ENCODE measurements at regions not wholly inside any gene's neighbourhood (a gene's known extent, or its start where the extent isn't known, plus 50 kb on each side); places are given as distances from the start of the nearest gene placed in this dataset.

- FAIRE-seq (no peak), ATAC-seq (no peak), DNase-seq (ENCODE audit: low spot score) (no peak)
- peaks cover 6% of the 10 kb centered on the region for H3K4me1 ChIP-seq (ENCODE audit: insufficient read depth, low read length)
- TF ChIP-seq HIVEP1 (CRISPR knock-in tag; IDR thresholded peaks at IDR 0.05) (no peak), MAFK (conservative IDR thresholded peaks at IDR 0.05 in 1 of 2, IDR thresholded peaks at IDR 0.05 in 1 of 2; ENCODE audit: low read length in 2 of 2) (no peak), POLR2AphosphoS2 (IDR thresholded peaks at IDR 0.05; ENCODE audit: low read depth, low read length) (no peak), ZNF280B (CRISPR knock-in tag; IDR thresholded peaks at IDR 0.05; ENCODE audit: borderline replicate concordance) (no peak)
- ChIA-PET CTCF (ENCODE audit: low intra/inter-chr PET ratio, low total read pairs) (no interaction called here), POLR2A (no interaction called here)
- BruUV-seq (replicated peaks): no TSS peak
- intact Hi-C loops (cut with micrococcal nuclease; ENCODE audit: unreplicated experiment) (no loop called here), in situ Hi-C loops (cut with HindIII; ENCODE audit: extremely low pct_ligation_motif_present, low pct_unique_long_range_greater_than_20kb) (no loop called here)
- H3K9me3 ChIP-seq (ENCODE audit: low read length): no peaks in the 10 kb centered on the region
- H3K79me2 ChIP-seq (ENCODE audit: insufficient read depth, low read length): no peaks in the 10 kb centered on the region
- no peak overlapping the region for H3K4me2 ChIP-seq (ENCODE audit: low read depth, low read length)
- 1% methylated on average over 2 of the region's 2 CpGs for WGBS (ENCODE audit: low lambda C conversion rate)
- no peaks in the 10 kb centered on the region for H4K20me1 ChIP-seq (ENCODE audit: insufficient read depth, low read length)
- H3K27ac ChIP-seq (ENCODE audit: extremely low read length, insufficient read depth, low read length): no peak overlapping the region
- no peak overlapping the region for H2AFZ ChIP-seq (ENCODE audit: low read length)
- H3K27me3 ChIP-seq (ENCODE audit: control insufficient read depth in 1 of 2, insufficient read depth in 2 of 2, low read length in 2 of 2): no peaks in the 10 kb centered on the region
- no peak overlapping the region for H3K4me3 ChIP-seq (replicated peaks in 1 of 3; ENCODE audit: insufficient read depth in 1 of 3, low read depth in 2 of 3, low read length in 3 of 3)
- no peak overlapping the region for H3K9ac ChIP-seq (ENCODE audit: insufficient read depth, low read depth, low read length)
- H3K36me3 ChIP-seq (replicated peaks in 1 of 2; ENCODE audit: control insufficient read depth in 1 of 2, insufficient read depth in 2 of 2, low read length in 2 of 2): no peaks in the 10 kb centered on the region
Measured at GRCh38 chr2:221204699-221205098, 367.4 kb downstream of the EPHA4 start.

GRCh38 chr2:221205103-221205673 is 366.9 kb downstream of the EPHA4 start:
- POLR2A ChIA-PET: no interaction called here

More at GRCh38 chr2:221205103-221205673, 366.9 kb downstream of the EPHA4 start:
- Histone ChIP-seq H3K9me3 (ENCODE audit: low read length) (no peaks in the 10 kb centered on the region), H2AFZ (ENCODE audit: low read length) (no peak overlapping the region), H3K36me3 (replicated peaks in 1 of 2; ENCODE audit: control insufficient read depth in 1 of 2, insufficient read depth in 2 of 2, low read length in 2 of 2) (no peaks in the 10 kb centered on the region), H3K9ac (ENCODE audit: insufficient read depth, low read depth, low read length) (no peak overlapping the region), H3K4me2 (ENCODE audit: low read depth, low read length) (no peak overlapping the region), H3K4me1 (ENCODE audit: insufficient read depth, low read length) (peaks cover 6% of the 10 kb centered on the region), H3K79me2 (ENCODE audit: insufficient read depth, low read length) (no peaks in the 10 kb centered on the region), H3K27ac (ENCODE audit: extremely low read length, insufficient read depth, low read length) (no peak overlapping the region), H4K20me1 (ENCODE audit: insufficient read depth, low read length) (no peaks in the 10 kb centered on the region), H3K27me3 (ENCODE audit: control insufficient read depth in 1 of 2, insufficient read depth in 2 of 2, low read length in 2 of 2) (no peaks in the 10 kb centered on the region), H3K4me3 (replicated peaks in 1 of 3; ENCODE audit: insufficient read depth in 1 of 3, low read depth in 2 of 3, low read length in 3 of 3) (no peak overlapping the region)
- in situ Hi-C loops (cut with HindIII; ENCODE audit: extremely low pct_ligation_motif_present, low pct_unique_long_range_greater_than_20kb): no loop called here
- no TSS peak for BruUV-seq (replicated peaks)
- intact Hi-C loops (cut with micrococcal nuclease; ENCODE audit: unreplicated experiment): no loop called here
- CTCF ChIA-PET (ENCODE audit: low intra/inter-chr PET ratio, low total read pairs): no interaction called here
- TF ChIP-seq ZNF609 (CRISPR knock-in tag; IDR thresholded peaks at IDR 0.05; ENCODE audit: borderline replicate concordance): no peak
- TF ChIP-seq ZEB1 (IDR thresholded peaks at IDR 0.05; ENCODE audit: insufficient replicate concordance, low read depth): no peak
- TF ChIP-seq FOXA3 (CRISPR knock-in tag; IDR thresholded peaks at IDR 0.05): 0 out of 2 replicates have a peak, but pooled peaks have one; percentile 21
- no peak for TF ChIP-seq DBP (CRISPR knock-in tag; IDR thresholded peaks at IDR 0.05; ENCODE audit: not compliant biosample characterization)
- no peak for TF ChIP-seq RARA (CRISPR knock-in tag; IDR thresholded peaks at IDR 0.05)
- DNase-seq (ENCODE audit: low spot score) (peak; percentile 10), ATAC-seq (peak; percentile 41; the same call in 1 of the 3 replicates), FAIRE-seq (no peak)
- WGBS (ENCODE audit: low lambda C conversion rate): 2% methylated on average over 5 of the region's 5 CpGs
